MM.1S (cell line): ENCODE measurements at regions not wholly inside any gene's neighbourhood (a gene's known extent, or its start where the extent isn't known, plus 50 kb on each side); places are given as distances from the start of the nearest gene placed in this dataset.
A peak's percentile ranks its signal among the peaks of the same experiment; 100 is the strongest.

ENCODE experiments used
- DNase-seq: peaks from one replicate; pipeline ENCODE4 v3.0.0-alpha.2; 2015
- H2AFZ ChIP-seq: fragments of 300-600 bp; sonication (generic); 2 replicates; pipeline ENCODE4 v1.6.0; 2016; ENCODE audit warnings: antibody characterized with exemption, low read length
- H3F3A ChIP-seq: fragments of 300-600 bp; sonication (generic); 2 replicates; pipeline ENCODE4 v1.6.1; 2016; ENCODE audit warnings: mild to moderate bottlenecking, antibody characterized with exemption, low read length, moderate library complexity, mixed read lengths; ENCODE audit not compliant: insufficient read depth
- H3K27ac ChIP-seq: fragments of 300-600 bp; sonication (generic); 2 replicates; pipeline ENCODE4 v1.5.1; 2016; ENCODE audit warnings: mild to moderate bottlenecking, low read length
- H3K27me3 ChIP-seq: fragments of 300-600 bp; sonication (generic); replicated peaks from 2 replicates; pipeline ENCODE4 v1.6.0; 2016; ENCODE audit warnings: low read length; ENCODE audit not compliant: insufficient read depth
- H3K36me3 ChIP-seq: fragments of 300-600 bp; sonication (generic); replicated peaks from 2 replicates; pipeline ENCODE4 v1.6.1; 2016; ENCODE audit warnings: mild to moderate bottlenecking, low read length, mixed read lengths; ENCODE audit not compliant: insufficient read depth
- H3K4me1 ChIP-seq: fragments of 300-600 bp; sonication (generic); 2 replicates; pipeline ENCODE4 v1.6.1; 2016; ENCODE audit warnings: low read length, mixed read lengths
- H3K4me2 ChIP-seq: fragments of 300-600 bp; sonication (generic); 2 replicates; pipeline ENCODE4 v1.6.0; 2016; ENCODE audit warnings: low read depth, low read length
- H3K4me3 ChIP-seq: fragments of 300-600 bp; sonication (generic); 2 replicates; pipeline ENCODE4 v1.5.1; 2016; ENCODE audit warnings: low read length, mixed read lengths
- H3K79me2 ChIP-seq: fragments of 300-600 bp; sonication (generic); 2 replicates; pipeline ENCODE4 v1.6.1; 2016; ENCODE audit warnings: mixed run types, low read length, mixed read lengths
- H3K9ac ChIP-seq: fragments of 300-600 bp; sonication (generic); 2 replicates; pipeline ENCODE4 v1.6.1; 2016; ENCODE audit warnings: low read length, mixed read lengths
- H3K9me2 ChIP-seq: fragments of 300-600 bp; sonication (generic); replicated peaks from 2 replicates; pipeline ENCODE4 v1.6.1; 2016; ENCODE audit warnings: mild to moderate bottlenecking, low read length, mixed read lengths; ENCODE audit not compliant: insufficient read depth
- H3K9me3 ChIP-seq: fragments of 300-600 bp; sonication (generic); replicated peaks from 2 replicates; pipeline ENCODE4 v1.6.1; 2016; ENCODE audit warnings: mild to moderate bottlenecking, low read length, mixed read lengths; ENCODE audit not compliant: insufficient read depth
- H4K20me1 ChIP-seq: fragments of 300-600 bp; sonication (generic); 2 replicates; pipeline ENCODE4 v1.6.1; 2016; ENCODE audit warnings: mild to moderate bottlenecking, low read length, moderate library complexity, mixed read lengths; ENCODE audit not compliant: insufficient read depth
- CTCF ChIP-seq: fragments of 300-600 bp; sonication (generic); IDR thresholded peaks from 2 replicates; pipeline ENCODE4 v1.5.1; 2016; ENCODE audit warnings: antibody characterized with exemption, low read length, mixed read lengths
- EZH2 ChIP-seq: fragments of 300-600 bp; sonication (generic); optimal IDR thresholded peaks from 2 replicates; pipeline ENCODE3; 2017; ENCODE audit warnings: low read depth, mild to moderate bottlenecking, antibody characterized with exemption, low read length, mixed read lengths
- EZH2phosphoT487 ChIP-seq: fragments of 300-600 bp; sonication (generic); IDR thresholded peaks from 2 replicates; pipeline ENCODE4 v1.6.1; 2018; ENCODE audit warnings: antibody characterized with exemption, low read length

GRCh38 chr7:132066761-132067171, 509.5 kb downstream of the PLXNA4 start:
- Histone ChIP-seq H3K27ac (no peak overlapping the region), H3K27me3 (no peaks in the 10 kb centered on the region), H3K4me1 (peaks cover 11% of the 10 kb centered on the region), H3K9me2 (no peaks in the 10 kb centered on the region), H3K4me2 (no peak overlapping the region), H2AFZ (no peak overlapping the region), H3F3A (no peaks in the 10 kb centered on the region), H3K36me3 (no peaks in the 10 kb centered on the region), H3K79me2 (no peaks in the 10 kb centered on the region), H4K20me1 (no peaks in the 10 kb centered on the region), H3K9ac (no peak overlapping the region), H3K4me3 (no peak overlapping the region), H3K9me3 (no peaks in the 10 kb centered on the region)
- no peak for TF ChIP-seq EZH2phosphoT487
- no peak for TF ChIP-seq EZH2
- TF ChIP-seq CTCF = no peak
- no peak for DNase-seq

- Histone ChIP-seq H3K4me3 (no peak overlapping the region), H3K9me3 (no peaks in the 10 kb centered on the region), H3K9me2 (no peaks in the 10 kb centered on the region), H2AFZ (no peak overlapping the region), H3K4me2 (0 out of 2 replicates have a peak overlapping the region, but pooled peaks have one; percentile 6), H3K27ac (no peak overlapping the region), H3K79me2 (no peaks in the 10 kb centered on the region), H3K4me1 (peaks cover 11% of the 10 kb centered on the region), H3K27me3 (no peaks in the 10 kb centered on the region), H4K20me1 (no peaks in the 10 kb centered on the region), H3K9ac (no peak overlapping the region), H3F3A (no peaks in the 10 kb centered on the region), H3K36me3 (no peaks in the 10 kb centered on the region)
- no peak for DNase-seq
- TF ChIP-seq CTCF = no peak
These were observed 509.7 kb upstream of the PODXL start for GRCh38 chr7:132065989-132066603.

GRCh38 chr7:132065193-132065988, 509.0 kb upstream of the PODXL start:
- Histone ChIP-seq H4K20me1 (no peaks in the 10 kb centered on the region), H3K36me3 (no peaks in the 10 kb centered on the region), H3K27me3 (no peaks in the 10 kb centered on the region), H3K9ac (no peak overlapping the region), H3K4me1 (peaks cover 11% of the 10 kb centered on the region), H3K27ac (no peak overlapping the region), H3K4me2 (peak overlapping the region; percentile 6; the same call in 1 of the 2 replicates), H3K9me2 (no peaks in the 10 kb centered on the region), H2AFZ (no peak overlapping the region), H3F3A (no peaks in the 10 kb centered on the region), H3K9me3 (no peaks in the 10 kb centered on the region), H3K79me2 (no peaks in the 10 kb centered on the region), H3K4me3 (no peak overlapping the region)
- TF ChIP-seq CTCF (no peak), EZH2 (no peak), EZH2phosphoT487 (no peak)
- DNase-seq = peak; percentile 81
